Stimulated activated CD8-positive, alpha-beta memory T cell treated with anti-CD3 and anti-CD28 coated beads, Interleukin-7, amount 100 ng/mL, for 24 hours (primary cell): ENCODE measurements at regions not wholly inside any gene's neighbourhood (a gene's known extent, or its start where the extent isn't known, plus 50 kb on each side); places are given as distances from the start of the nearest gene placed in this dataset.
"Not testable (repeated sequence)": the region's sequence is repeated elsewhere in the genome, so short reads cannot be mapped to it uniquely, and the experiment has no call there.

ENCODE experiments used
- DNase-seq: peaks from one replicate; pipeline ENCODE4 v3.0.0-alpha.2; 2020; ENCODE audit warnings: low read depth

GRCh38 chr9:81073821-81074220 lies 615.5 kb downstream of the TLE1 start:
- DNase-seq, result no peak

GRCh38 chr9:81072758-81073157 lies 616.6 kb downstream of the TLE1 start:
- DNase-seq, result no peak

- DNase-seq, result no peak
These were observed 618.2 kb downstream of the TLE1 start for GRCh38 chr9:81071108-81071507.

- DNase-seq, result no peak
These were observed 618.7 kb downstream of the TLE1 start for GRCh38 chr9:81070689-81071088.

- DNase-seq, result no peak
These were observed 619.4 kb downstream of the TLE1 start for GRCh38 chr9:81069923-81070322.

- DNase-seq, result no peak
These were observed 620.1 kb downstream of the TLE1 start for GRCh38 chr9:81069038-81069795.

GRCh38 chr9:81062995-81063394 lies 626.4 kb downstream of the TLE1 start:
- DNase-seq, result not testable (repeated sequence)

- DNase-seq, result no peak
These were observed 630.6 kb downstream of the TLE1 start for GRCh38 chr9:81058782-81059181.

GRCh38 chr9:81053298-81054025 lies 635.9 kb downstream of the TLE1 start:
- no peak for DNase-seq

GRCh38 chr9:81052846-81053245 lies 636.5 kb downstream of the TLE1 start:
- DNase-seq, result no peak

- no peak for DNase-seq
These were observed 642.1 kb downstream of the TLE1 start for GRCh38 chr9:81047280-81047679.

GRCh38 chr9:81045658-81046057 lies 643.7 kb downstream of the TLE1 start:
- DNase-seq, result no peak

GRCh38 chr9:81037889-81038288 lies 651.5 kb downstream of the TLE1 start:
- DNase-seq, result no peak

- no peak for DNase-seq
These were observed 653.7 kb downstream of the TLE1 start for GRCh38 chr9:81035601-81036000.

- no peak for DNase-seq
These were observed 654.2 kb downstream of the TLE1 start for GRCh38 chr9:81035171-81035570.

- DNase-seq, result no peak
These were observed 656.5 kb downstream of the TLE1 start for GRCh38 chr9:81032831-81033230.

GRCh38 chr9:81032030-81032572 lies 657.2 kb downstream of the TLE1 start:
- no peak for DNase-seq

- DNase-seq, result no peak
These were observed 657.8 kb downstream of the TLE1 start for GRCh38 chr9:81031422-81032029.

- no peak for DNase-seq
These were observed 659.3 kb downstream of the TLE1 start for GRCh38 chr9:81030027-81030426.

GRCh38 chr9:81028504-81028903 lies 660.8 kb downstream of the TLE1 start:
- DNase-seq, result no peak

- DNase-seq, result no peak
These were observed 667.2 kb downstream of the TLE1 start for GRCh38 chr9:81022177-81022576.

GRCh38 chr9:81014945-81015344 lies 674.4 kb downstream of the TLE1 start:
- not testable (repeated sequence) for DNase-seq

GRCh38 chr9:81013191-81013590 lies 676.2 kb downstream of the TLE1 start:
- DNase-seq, result not testable (repeated sequence)
